ENCODE measurements at regions not wholly inside any gene's neighbourhood (a gene's known extent, or its start where the extent isn't known, plus 50 kb on each side); places are given as distances from the start of the nearest gene placed in this dataset.
A peak's percentile ranks its signal among the peaks of the same experiment; 100 is the strongest.

GRCh38 chr3:187954516-187954872 lies 199.5 kb upstream of the LPP start:
- no peak overlapping the region for H3K4me3 ChIP-seq (ENCODE audit: low read depth, low read length)
- no peak for DNase-seq (ENCODE audit: low read depth)

GRCh38 chr3:187954873-187955586 lies 198.9 kb upstream of the LPP start:
- TF ChIP-seq, protein P1, sequence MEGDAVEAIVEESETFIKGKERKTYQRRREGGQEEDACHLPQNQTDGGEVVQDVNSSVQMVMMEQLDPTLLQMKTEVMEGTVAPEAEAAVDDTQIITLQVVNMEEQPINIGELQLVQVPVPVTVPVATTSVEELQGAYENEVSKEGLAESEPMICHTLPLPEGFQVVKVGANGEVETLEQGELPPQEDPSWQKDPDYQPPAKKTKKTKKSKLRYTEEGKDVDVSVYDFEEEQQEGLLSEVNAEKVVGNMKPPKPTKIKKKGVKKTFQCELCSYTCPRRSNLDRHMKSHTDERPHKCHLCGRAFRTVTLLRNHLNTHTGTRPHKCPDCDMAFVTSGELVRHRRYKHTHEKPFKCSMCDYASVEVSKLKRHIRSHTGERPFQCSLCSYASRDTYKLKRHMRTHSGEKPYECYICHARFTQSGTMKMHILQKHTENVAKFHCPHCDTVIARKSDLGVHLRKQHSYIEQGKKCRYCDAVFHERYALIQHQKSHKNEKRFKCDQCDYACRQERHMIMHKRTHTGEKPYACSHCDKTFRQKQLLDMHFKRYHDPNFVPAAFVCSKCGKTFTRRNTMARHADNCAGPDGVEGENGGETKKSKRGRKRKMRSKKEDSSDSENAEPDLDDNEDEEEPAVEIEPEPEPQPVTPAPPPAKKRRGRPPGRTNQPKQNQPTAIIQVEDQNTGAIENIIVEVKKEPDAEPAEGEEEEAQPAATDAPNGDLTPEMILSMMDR (IDR thresholded peaks at IDR 0.05; ENCODE audit: insufficient read depth, low read depth, low read length) = no peak
- no peak overlapping the region for H3K4me3 ChIP-seq (ENCODE audit: low read depth, low read length)
- DNase-seq (ENCODE audit: low read depth) = peak; percentile 96

More at GRCh38 chr3:187954516-187954872, 199.5 kb upstream of the LPP start:
- TF ChIP-seq, protein P1 (IDR thresholded peaks at IDR 0.05; ENCODE audit: insufficient read depth, low read depth, low read length) = no peak

DNA sequence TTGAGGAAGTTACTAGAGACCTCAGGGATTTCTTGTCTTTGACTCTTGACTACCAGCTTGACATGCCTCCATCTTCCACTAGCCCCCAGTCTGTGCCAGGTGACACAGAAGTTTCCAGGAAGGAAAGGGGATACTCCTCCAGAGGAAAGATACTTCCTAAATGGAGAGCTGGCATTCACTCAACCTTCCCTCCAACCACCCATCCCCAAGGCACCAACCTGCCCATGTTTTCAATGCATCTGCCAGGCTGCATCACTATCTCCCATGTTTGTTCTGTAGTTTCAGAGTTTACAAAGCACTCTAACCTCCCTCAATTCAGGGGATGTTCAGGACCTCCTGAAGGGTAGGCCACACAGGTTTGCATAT lies 198.4 kb upstream of the LPP start:
- TF ChIP-seq, protein P1 (IDR thresholded peaks at IDR 0.05; ENCODE audit: insufficient read depth, low read depth, low read length) = no peak
- DNase-seq (ENCODE audit: low read depth) = no peak
- H3K4me3 ChIP-seq (ENCODE audit: low read depth, low read length) = no peak overlapping the region

- TF ChIP-seq, protein P1 (IDR thresholded peaks at IDR 0.05; ENCODE audit: insufficient read depth, low read depth, low read length) = no peak
- DNase-seq (ENCODE audit: low read depth) = no peak
- no peak overlapping the region for H3K4me3 ChIP-seq (ENCODE audit: low read depth, low read length)
Observed at GRCh38 chr3:187957165-187957581, 196.8 kb upstream of the LPP start.

GRCh38 chr3:187957582-187957981 lies 196.4 kb upstream of the LPP start:
- no peak overlapping the region for H3K4me3 ChIP-seq (ENCODE audit: low read depth, low read length)
- TF ChIP-seq, protein P1 (IDR thresholded peaks at IDR 0.05; ENCODE audit: insufficient read depth, low read depth, low read length) = no peak
- no peak for DNase-seq (ENCODE audit: low read depth)

- TF ChIP-seq, protein P1 (IDR thresholded peaks at IDR 0.05; ENCODE audit: insufficient read depth, low read depth, low read length) = no peak
- DNase-seq (ENCODE audit: low read depth) = no peak
- H3K4me3 ChIP-seq (ENCODE audit: low read depth, low read length) = no peak overlapping the region
Observed at GRCh38 chr3:187958432-187959003, 195.4 kb upstream of the LPP start.

Measured in fibroblast of villous mesenchyme (primary cell).